ENCODE measurements at regions not wholly inside any gene's neighbourhood (a gene's known extent, or its start where the extent isn't known, plus 50 kb on each side); places are given as distances from the start of the nearest gene placed in this dataset.

DNA sequence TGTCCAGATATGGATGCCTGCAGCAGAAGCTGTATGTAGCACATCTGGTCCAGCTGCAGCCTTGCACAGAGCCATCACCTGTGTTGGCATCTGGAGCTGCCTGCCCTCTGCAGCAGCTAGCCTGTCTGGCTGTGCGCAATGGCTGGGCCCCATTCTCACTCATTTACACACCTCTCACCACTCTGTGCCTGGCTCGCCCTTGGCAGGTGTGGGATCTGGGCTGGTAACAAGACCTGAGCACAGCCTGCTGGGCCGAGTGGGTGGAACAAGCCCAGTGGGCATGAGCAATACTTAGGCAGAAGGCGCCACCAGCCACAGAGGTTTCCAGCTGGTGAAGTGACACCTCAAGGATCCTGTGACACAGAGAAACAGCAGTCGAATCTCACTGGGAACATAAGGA is 714.1 kb downstream of the NUP35 start:
- TF ChIP-seq, protein P1, sequence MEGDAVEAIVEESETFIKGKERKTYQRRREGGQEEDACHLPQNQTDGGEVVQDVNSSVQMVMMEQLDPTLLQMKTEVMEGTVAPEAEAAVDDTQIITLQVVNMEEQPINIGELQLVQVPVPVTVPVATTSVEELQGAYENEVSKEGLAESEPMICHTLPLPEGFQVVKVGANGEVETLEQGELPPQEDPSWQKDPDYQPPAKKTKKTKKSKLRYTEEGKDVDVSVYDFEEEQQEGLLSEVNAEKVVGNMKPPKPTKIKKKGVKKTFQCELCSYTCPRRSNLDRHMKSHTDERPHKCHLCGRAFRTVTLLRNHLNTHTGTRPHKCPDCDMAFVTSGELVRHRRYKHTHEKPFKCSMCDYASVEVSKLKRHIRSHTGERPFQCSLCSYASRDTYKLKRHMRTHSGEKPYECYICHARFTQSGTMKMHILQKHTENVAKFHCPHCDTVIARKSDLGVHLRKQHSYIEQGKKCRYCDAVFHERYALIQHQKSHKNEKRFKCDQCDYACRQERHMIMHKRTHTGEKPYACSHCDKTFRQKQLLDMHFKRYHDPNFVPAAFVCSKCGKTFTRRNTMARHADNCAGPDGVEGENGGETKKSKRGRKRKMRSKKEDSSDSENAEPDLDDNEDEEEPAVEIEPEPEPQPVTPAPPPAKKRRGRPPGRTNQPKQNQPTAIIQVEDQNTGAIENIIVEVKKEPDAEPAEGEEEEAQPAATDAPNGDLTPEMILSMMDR (IDR thresholded peaks at IDR 0.05): no peak
- TF ChIP-seq POLR2A (IDR thresholded peaks at IDR 0.05): no peak

Measured in thyroid gland (tissue), 4 donors.